ENCODE measurements at regions not wholly inside any gene's neighbourhood (a gene's known extent, or its start where the extent isn't known, plus 50 kb on each side); places are given as distances from the start of the nearest gene placed in this dataset.

DNA sequence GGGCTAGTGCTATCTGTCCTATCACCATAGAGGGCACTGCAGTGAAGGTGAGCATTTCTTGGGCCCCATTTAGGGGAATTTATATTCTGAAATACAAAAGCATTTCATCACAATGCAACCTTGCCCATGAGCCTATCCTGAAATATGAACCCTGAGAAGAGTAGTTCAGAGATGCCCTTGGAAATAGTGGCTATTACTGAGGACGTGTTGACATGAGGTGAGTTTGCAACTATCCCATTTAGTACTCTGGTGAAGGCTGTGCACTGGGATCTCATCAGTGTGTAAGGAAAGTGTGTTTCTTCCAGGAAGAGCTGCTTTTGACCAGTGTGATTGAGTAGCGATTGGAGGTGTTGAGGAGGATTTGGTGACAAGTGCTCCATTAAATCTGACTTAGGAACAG, 149.3 kb upstream of the EOLA2 start:
- CTCF ChIA-PET (ENCODE audit: low intra/inter-chr PET ratio, low total read pairs), result no interaction called here

GRCh38 chrX:150088042-150088441, 149.8 kb upstream of the EOLA2 start:
- BruUV-seq (replicated peaks), result no TSS peak
- H3K36me3 ChIP-seq (replicated peaks in 1 of 2; ENCODE audit: control insufficient read depth in 1 of 2, insufficient read depth in 2 of 2, low read length in 2 of 2), result no peaks in the 10 kb centered on the region
- FAIRE-seq, result no peak
- H3K27ac ChIP-seq (ENCODE audit: extremely low read length, insufficient read depth, low read length), result no peak overlapping the region
- no peak for DNase-seq (ENCODE audit: low spot score)
- no peak overlapping the region for H2AFZ ChIP-seq (ENCODE audit: low read length)
- no peaks in the 10 kb centered on the region for H4K20me1 ChIP-seq (ENCODE audit: insufficient read depth, low read length)
- no peak overlapping the region for H3K4me2 ChIP-seq (ENCODE audit: low read depth, low read length)
- ATAC-seq, result no peak
- H3K4me3 ChIP-seq (replicated peaks in 1 of 3; ENCODE audit: insufficient read depth in 1 of 3, low read depth in 2 of 3, low read length in 3 of 3), result no peak overlapping the region
- ChIA-PET POLR2A (no interaction called here), CTCF (ENCODE audit: low intra/inter-chr PET ratio, low total read pairs) (no interaction called here)
- no peaks in the 10 kb centered on the region for H3K79me2 ChIP-seq (ENCODE audit: insufficient read depth, low read length)
- in situ Hi-C loops (cut with HindIII; ENCODE audit: extremely low pct_ligation_motif_present, low pct_unique_long_range_greater_than_20kb) (no loop called here), intact Hi-C loops (cut with micrococcal nuclease; ENCODE audit: unreplicated experiment) (no loop called here)
- 77% methylated on average over 3 of the region's 5 CpGs for WGBS (ENCODE audit: low lambda C conversion rate)
- no peaks in the 10 kb centered on the region for H3K4me1 ChIP-seq (ENCODE audit: insufficient read depth, low read length)
- H3K27me3 ChIP-seq (ENCODE audit: control insufficient read depth in 1 of 2, insufficient read depth in 2 of 2, low read length in 2 of 2), result no peaks in the 10 kb centered on the region
- H3K9me3 ChIP-seq (ENCODE audit: low read length), result no peaks in the 10 kb centered on the region
- no peak overlapping the region for H3K9ac ChIP-seq (ENCODE audit: insufficient read depth, low read depth, low read length)
- TF ChIP-seq ZNF335 (CRISPR knock-in tag; IDR thresholded peaks at IDR 0.05) (no peak), ZNF24 (IDR thresholded peaks at IDR 0.05) (no peak), MYC (CRISPR knock-in tag; IDR thresholded peaks at IDR 0.05; ENCODE audit: borderline replicate concordance) (no peak), RBFOX2 (IDR thresholded peaks at IDR 0.05; ENCODE audit: low read depth, low read length) (no peak), FUBP1 (CRISPR knock-in tag; IDR thresholded peaks at IDR 0.05; ENCODE audit: borderline replicate concordance) (no peak), ZNF883 (CRISPR knock-in tag; IDR thresholded peaks at IDR 0.05; ENCODE audit: not compliant biosample characterization) (no peak), ZBTB44 (CRISPR knock-in tag; IDR thresholded peaks at IDR 0.05) (no peak)
- TF ChIP-seq, protein P1, sequence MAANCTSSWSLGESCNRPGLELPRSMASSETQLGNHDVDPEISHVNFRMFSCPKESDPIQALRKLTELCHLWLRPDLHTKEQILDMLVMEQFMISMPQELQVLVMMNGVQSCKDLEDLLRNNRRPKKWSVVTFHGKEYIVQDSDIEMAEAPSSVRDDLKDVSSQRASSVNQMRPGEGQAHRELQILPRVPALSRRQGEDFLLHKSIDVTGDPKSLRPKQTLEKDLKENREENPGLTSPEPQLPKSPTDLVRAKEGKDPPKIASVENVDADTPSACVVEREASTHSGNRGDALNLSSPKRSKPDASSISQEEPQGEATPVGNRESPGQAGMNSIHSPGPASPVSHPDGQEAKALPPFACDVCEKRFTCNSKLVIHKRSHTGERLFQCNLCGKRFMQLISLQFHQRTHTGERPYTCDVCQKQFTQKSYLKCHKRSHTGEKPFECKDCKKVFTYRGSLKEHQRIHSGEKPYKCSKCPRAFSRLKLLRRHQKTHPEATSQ (CRISPR knock-in tag; IDR thresholded peaks at IDR 0.05; ENCODE audit: borderline replicate concordance), result no peak

More for the DNA sequence above, 149.3 kb upstream of the EOLA2 start:
- DNase-seq (ENCODE audit: low spot score), result no peak
- no peaks in the 10 kb centered on the region for H3K4me1 ChIP-seq (ENCODE audit: insufficient read depth, low read length)
- H3K36me3 ChIP-seq (replicated peaks in 1 of 2; ENCODE audit: control insufficient read depth in 1 of 2, insufficient read depth in 2 of 2, low read length in 2 of 2), result no peaks in the 10 kb centered on the region
- POLR2A ChIA-PET, result no interaction called here
- BruUV-seq (replicated peaks), result no TSS peak
- intact Hi-C loops (cut with micrococcal nuclease; ENCODE audit: unreplicated experiment), result no loop called here
- no peak overlapping the region for H2AFZ ChIP-seq (ENCODE audit: low read length)
- ATAC-seq, result no peak
- no peak overlapping the region for H3K27ac ChIP-seq (ENCODE audit: extremely low read length, insufficient read depth, low read length)
- no peaks in the 10 kb centered on the region for H3K79me2 ChIP-seq (ENCODE audit: insufficient read depth, low read length)
- no peak for FAIRE-seq
- no peaks in the 10 kb centered on the region for H3K9me3 ChIP-seq (ENCODE audit: low read length)
- in situ Hi-C loops (cut with HindIII; ENCODE audit: extremely low pct_ligation_motif_present, low pct_unique_long_range_greater_than_20kb), result no loop called here
- H4K20me1 ChIP-seq (ENCODE audit: insufficient read depth, low read length), result no peaks in the 10 kb centered on the region
- no peak overlapping the region for H3K9ac ChIP-seq (ENCODE audit: insufficient read depth, low read depth, low read length)
- TF ChIP-seq ZFY (CRISPR knock-in tag; IDR thresholded peaks at IDR 0.05) (no peak), EHMT2 (IDR thresholded peaks at IDR 0.05; ENCODE audit: borderline replicate concordance, low read depth, low read length) (no peak), NKX3-1 (CRISPR knock-in tag; IDR thresholded peaks at IDR 0.05) (no peak), ZNF790 (CRISPR knock-in tag; IDR thresholded peaks at IDR 0.05; ENCODE audit: borderline replicate concordance) (no peak), ZEB1 (IDR thresholded peaks at IDR 0.05; ENCODE audit: insufficient replicate concordance, low read depth) (no peak), ONECUT2 (CRISPR knock-in tag; IDR thresholded peaks at IDR 0.05) (no peak), ZNF629 (CRISPR knock-in tag; conservative IDR thresholded peaks at IDR 0.05) (no peak), ZNF670 (CRISPR knock-in tag; IDR thresholded peaks at IDR 0.05; ENCODE audit: borderline replicate concordance) (no peak), MED8 (CRISPR knock-in tag; IDR thresholded peaks at IDR 0.05; ENCODE audit: insufficient replicate concordance) (no peak), POLR2G (IDR thresholded peaks at IDR 0.05; ENCODE audit: low read depth, low read length) (no peak), FLYWCH1 (CRISPR knock-in tag; IDR thresholded peaks at IDR 0.05) (no peak), XRCC5 (optimal IDR thresholded peaks at IDR 0.05; ENCODE audit: low read length) (no peak), BRCA1 (CRISPR knock-in tag; IDR thresholded peaks at IDR 0.05) (no peak)
- TF ChIP-seq, protein P2, sequence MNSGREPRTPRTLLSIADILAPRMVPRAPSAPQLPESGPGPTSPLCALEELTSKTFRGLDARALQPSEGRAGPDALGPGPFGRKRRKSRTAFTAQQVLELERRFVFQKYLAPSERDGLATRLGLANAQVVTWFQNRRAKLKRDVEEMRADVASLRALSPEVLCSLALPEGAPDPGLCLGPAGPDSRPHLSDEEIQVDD (CRISPR knock-in tag; IDR thresholded peaks at IDR 0.05; ENCODE audit: borderline replicate concordance), result no peak
- TF ChIP-seq, protein P3, sequence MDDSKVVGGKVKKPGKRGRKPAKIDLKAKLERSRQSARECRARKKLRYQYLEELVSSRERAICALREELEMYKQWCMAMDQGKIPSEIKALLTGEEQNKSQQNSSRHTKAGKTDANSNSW (CRISPR knock-in tag; IDR thresholded peaks at IDR 0.05; ENCODE audit: borderline replicate concordance), result no peak
- 0% methylated on average over 1 of the region's 2 CpGs for WGBS (ENCODE audit: low lambda C conversion rate)
- no peak overlapping the region for H3K4me2 ChIP-seq (ENCODE audit: low read depth, low read length)
- H3K27me3 ChIP-seq (ENCODE audit: control insufficient read depth in 1 of 2, insufficient read depth in 2 of 2, low read length in 2 of 2), result no peaks in the 10 kb centered on the region
- no peak overlapping the region for H3K4me3 ChIP-seq (replicated peaks in 1 of 3; ENCODE audit: insufficient read depth in 1 of 3, low read depth in 2 of 3, low read length in 3 of 3)

All from HepG2 (cell line).